ENCODE measurements at regions not wholly inside any gene's neighbourhood (a gene's known extent, or its start where the extent isn't known, plus 50 kb on each side); places are given as distances from the start of the nearest gene placed in this dataset.

GRCh38 chr17:69858460-69858859, 216.6 kb upstream of the KCNJ16 start:
- TF ChIP-seq CTCF (conservative IDR thresholded peaks at IDR 0.05): no peak
- H3K27ac ChIP-seq: no peak overlapping the region

GRCh38 chr17:69860142-69860680, 214.8 kb upstream of the KCNJ16 start:
- no peak overlapping the region for H3K27ac ChIP-seq
- TF ChIP-seq CTCF (conservative IDR thresholded peaks at IDR 0.05): no peak

GRCh38 chr17:69864462-69864861, 210.6 kb upstream of the KCNJ16 start:
- no peak overlapping the region for H3K27ac ChIP-seq
- TF ChIP-seq CTCF (conservative IDR thresholded peaks at IDR 0.05): no peak

GRCh38 chr17:69869667-69870066, 205.4 kb upstream of the KCNJ16 start:
- no peak for TF ChIP-seq CTCF (conservative IDR thresholded peaks at IDR 0.05)
- no peak overlapping the region for H3K27ac ChIP-seq

- TF ChIP-seq CTCF (conservative IDR thresholded peaks at IDR 0.05): no peak
- no peak overlapping the region for H3K27ac ChIP-seq
Observed at GRCh38 chr17:69870091-69870530, 204.9 kb upstream of the KCNJ16 start.

- TF ChIP-seq CTCF (conservative IDR thresholded peaks at IDR 0.05): no peak
- H3K27ac ChIP-seq: no peak overlapping the region
Observed at GRCh38 chr17:69870751-69871199, 204.2 kb upstream of the KCNJ16 start.

- no peak overlapping the region for H3K27ac ChIP-seq
- no peak for TF ChIP-seq CTCF (conservative IDR thresholded peaks at IDR 0.05)
Observed at GRCh38 chr17:69871318-69871717, 203.7 kb upstream of the KCNJ16 start.
